NCI-H446 (cell line): ENCODE measurements at regions not wholly inside any gene's neighbourhood (a gene's known extent, or its start where the extent isn't known, plus 50 kb on each side); places are given as distances from the start of the nearest gene placed in this dataset.
A peak's percentile ranks its signal among the peaks of the same experiment; 100 is the strongest.

Experiments
- DNase-seq, 2 experiments: peaks; one replicate each; lab custom pipeline; 2025; lab: John Stamatoyannopoulos, UW

- DNase-seq = peak in 1 of 2 experiments; percentile 19
Observed at GRCh38 chr7:32177232-32177631, 107.0 kb upstream of the PDE1C start.

- no peak for DNase-seq
Observed at GRCh38 chr7:32175099-32175498, 104.9 kb upstream of the PDE1C start.

GRCh38 chr7:32171248-32171647 lies 101.0 kb upstream of the PDE1C start:
- DNase-seq = no peak

GRCh38 chr7:32170838-32171237 lies 100.6 kb upstream of the PDE1C start:
- no peak for DNase-seq

GRCh38 chr7:32169228-32169627 lies 99.0 kb upstream of the PDE1C start:
- DNase-seq = no peak

GRCh38 chr7:32167815-32168214 lies 97.6 kb upstream of the PDE1C start:
- no peak for DNase-seq

GRCh38 chr7:32167256-32167655 lies 97.0 kb upstream of the PDE1C start:
- DNase-seq = no peak

- peak; percentile 79 to 84 for DNase-seq
Observed at GRCh38 chr7:32164341-32164996, 94.3 kb upstream of the PDE1C start.

GRCh38 chr7:32163896-32164295 lies 93.7 kb upstream of the PDE1C start:
- peak; percentile 52 to 67 for DNase-seq

- peak; percentile 99 for DNase-seq
Observed at GRCh38 chr7:32163141-32163806, 93.1 kb upstream of the PDE1C start.

GRCh38 chr7:32161708-32162107 lies 91.5 kb upstream of the PDE1C start:
- no peak for DNase-seq

GRCh38 chr7:32158751-32159745 lies 88.8 kb upstream of the PDE1C start:
- DNase-seq = peak in 1 of 2 experiments; percentile 34

- DNase-seq = peak; percentile 23 to 31
Observed at GRCh38 chr7:32158076-32158475, 87.9 kb upstream of the PDE1C start.

GRCh38 chr7:32155712-32156111 lies 85.5 kb upstream of the PDE1C start:
- no peak for DNase-seq

GRCh38 chr7:32154797-32155196 lies 84.6 kb upstream of the PDE1C start:
- DNase-seq = peak; percentile 24 to 57

- no peak for DNase-seq
Observed at GRCh38 chr7:32153006-32153405, 82.8 kb upstream of the PDE1C start.

- no peak for DNase-seq
Observed at GRCh38 chr7:32152576-32152975, 82.4 kb upstream of the PDE1C start.

- no peak for DNase-seq
Observed at GRCh38 chr7:32150589-32150988, 80.4 kb upstream of the PDE1C start.

GRCh38 chr7:32150039-32150438 lies 79.8 kb upstream of the PDE1C start:
- no peak for DNase-seq

GRCh38 chr7:32147546-32148268 lies 77.5 kb upstream of the PDE1C start:
- DNase-seq = no peak

- DNase-seq = peak; percentile 64 to 80
Observed at GRCh38 chr7:32145911-32146310, 75.7 kb upstream of the PDE1C start.

- no peak for DNase-seq
Observed at GRCh38 chr7:32144676-32145075, 74.5 kb upstream of the PDE1C start.
